H1 (cell line): ENCODE measurements at regions not wholly inside any gene's neighbourhood (a gene's known extent, or its start where the extent isn't known, plus 50 kb on each side); places are given as distances from the start of the nearest gene placed in this dataset.

Experiments
- ATF3 ChIP-seq: IDR thresholded peaks from 2 replicates; pipeline ENCODE4 v1.6.1; 2011; ENCODE audit warnings: low read depth, mild to moderate bottlenecking, low read length; ENCODE audit not compliant: insufficient read depth
- CTCF ChIP-seq, 3 experiments: IDR thresholded peaks; 1 replicate in 2 of 3; 2 replicates in 1 of 3; pipeline versions ENCODE4 v1.5.1 to v1.6.1; 2011; ENCODE audit warnings: low read length in 3 of 3, mild to moderate bottlenecking in 3 of 3, inconsistent platforms in 2 of 3, low read depth in 1 of 3, moderate library complexity in 1 of 3; ENCODE audit not compliant: insufficient read depth in 1 of 3; ENCODE audit errors: control extremely low read depth in 1 of 3
- HDAC2 ChIP-seq, 2 experiments: fragments of 300-600 bp in 1 of 2; sonication (generic) in 1 of 2; IDR thresholded peaks; 2 replicates each; pipeline ENCODE4 v1.6.1; 2011 to 2012; ENCODE audit warnings: low read depth in 2 of 2, low read length in 2 of 2, mild to moderate bottlenecking in 2 of 2, moderate library complexity in 2 of 2, borderline replicate concordance in 1 of 2, inconsistent platforms in 1 of 2

- TF ChIP-seq HDAC2 (IDR thresholded peaks at IDR 0.05; ENCODE audit: borderline replicate concordance in 1 of 2, low read depth in 2 of 2, low read length in 2 of 2) = no peak
- TF ChIP-seq CTCF (IDR thresholded peaks at IDR 0.05; ENCODE audit: control extremely low read depth in 1 of 3, insufficient read depth in 1 of 3, low read depth in 1 of 3, low read length in 3 of 3) = no peak
- TF ChIP-seq ATF3 = no peak
These were observed 172.7 kb upstream of the LCORL start (continued) for GRCh38 chr4:18194278-18194677.
